Adrenal gland (tissue), 9 donors: ENCODE measurements at regions not wholly inside any gene's neighbourhood (a gene's known extent, or its start where the extent isn't known, plus 50 kb on each side); places are given as distances from the start of the nearest gene placed in this dataset.
A peak's percentile ranks its signal among the peaks of the same experiment; 100 is the strongest.

Experiments used
- DNase-seq, 7 donors: peaks; one replicate each; pipeline ENCODE4 v3.0.0-alpha.2; 2019 to 2020
- H3K27ac ChIP-seq, 5 donors: fragments of 200-600 bp; sonication (generic) in 4 of 5; 1 replicate in 3 of 5; 2 replicates in 2 of 5; pipeline versions ENCODE4 v1.5.1 to v1.8.0; 2016 to 2020; ENCODE audit warnings: mild to moderate bottlenecking in 1 of 5
- H3K27me3 ChIP-seq: fragments of 200-600 bp; 2 replicates; pipeline ENCODE4 v1.8.0; 2021
- H3K36me3 ChIP-seq, 2 donors: fragments of 200-600 bp; replicated peaks in 1 of 2; 1 replicate in 1 of 2; 2 replicates in 1 of 2; pipeline versions ENCODE4 v1.5.1 to v1.8.0; 2018 to 2022
- H3K4me1 ChIP-seq, 2 donors: fragments of 200-600 bp; replicated peaks in 1 of 2; 1 replicate in 1 of 2; 2 replicates in 1 of 2; pipeline versions ENCODE4 v1.5.1 to v1.8.0; 2018 to 2021
- H3K4me3 ChIP-seq, 4 donors: fragments of 200-600 bp; sonication (generic) in 3 of 4; one replicate each; pipeline ENCODE4 v1.5.1; 2016 to 2018
- H3K9me3 ChIP-seq, 3 donors: fragments of 200-600 bp; sonication (generic) in 1 of 3; replicated peaks in 1 of 3; 1 replicate in 2 of 3; 2 replicates in 1 of 3; pipeline versions ENCODE4 v1.5.1 to v1.8.0; 2016 to 2021
- CTCF ChIP-seq, 6 experiments: fragments of 450-650 bp in 4 of 6; fragments of 200-600 bp in 2 of 6; sonication (generic) in 1 of 6; IDR thresholded peaks; 1 replicate in 5 of 6; 2 replicates in 1 of 6; pipeline versions ENCODE4 v1.5.1 to v1.8.0; 2016 to 2021; ENCODE audit warnings: antibody characterized with exemption in 6 of 6, mild to moderate bottlenecking in 2 of 6, moderate library complexity in 1 of 6
- POLR2A ChIP-seq, 2 donors: fragments of 450-650 bp; IDR thresholded peaks; one replicate each; pipeline ENCODE4 v1.6.1; 2017; ENCODE audit warnings: antibody characterized with exemption in 2 of 2, mild to moderate bottlenecking in 2 of 2, moderate library complexity in 1 of 2
- WGBS, 4 donors: extraction: QIAGEN DNeasy Blood & Tissue Kit in 2 of 4; methylation state at CpG; one replicate each; pipeline versions ENCODE4 v1.1.5 to v1.1.7; 2013 to 2017; 5-methylcytosine and 5-hydroxymethylcytosine counted together
- intact Hi-C, 2 donors: fragments of 100-400 bp; cut with DNase I; formaldehyde crosslinking; loops; one replicate each; pipeline versions ENCODE4 v1.14.1 to v1.15.0; 2022 to 2023
- donor health status: healthy with polysubstance abuse.
- donor health status: Bipolar disorder and iron deficiency.
- donor health status: DM: yes; HTN: yes; CAD: no.
- donor health status: DM: no; HTN: no; CAD: no.
- donor health status: DM: no; HTN: no; CAD: no.

DNA sequence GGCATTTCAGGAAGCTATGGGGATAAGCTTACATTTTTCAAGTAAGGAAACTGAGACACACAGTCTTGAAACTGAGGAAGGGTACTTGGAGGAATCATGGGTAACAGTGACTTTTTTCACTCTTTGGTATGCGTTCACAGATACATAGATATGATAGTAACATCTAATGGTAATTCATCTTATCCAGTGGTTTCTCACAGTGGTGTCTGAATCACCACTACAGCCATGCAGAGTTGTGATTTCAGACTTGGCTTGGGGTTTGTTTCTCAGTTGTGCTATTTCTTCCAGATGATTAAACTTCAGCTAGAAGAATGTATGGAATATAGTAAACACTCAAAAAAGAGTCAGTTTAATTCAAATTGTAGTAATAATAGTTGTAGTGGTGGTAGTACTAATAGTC is 239.1 kb upstream of the NUDT12 start:
- 49 to 71% (median 68%) methylated on average over 1 of the region's 1 CpG for WGBS, 4 donors
- H3K27me3 ChIP-seq: no peaks in the 10 kb centered on the region
- no peak overlapping the region for H3K27ac ChIP-seq
- intact Hi-C loops: no loop called here
- H3K4me3 ChIP-seq: no peak overlapping the region
- no peak for DNase-seq
- no peaks in the 10 kb centered on the region for H3K9me3 ChIP-seq
- H3K36me3 ChIP-seq: no peaks in the 10 kb centered on the region
- peaks cover 4 to 12% of the 10 kb centered on the region in 2 donors for H3K4me1 ChIP-seq
- TF ChIP-seq POLR2A (IDR thresholded peaks at IDR 0.05) (no peak), CTCF (IDR thresholded peaks at IDR 0.05) (no peak)

DNA sequence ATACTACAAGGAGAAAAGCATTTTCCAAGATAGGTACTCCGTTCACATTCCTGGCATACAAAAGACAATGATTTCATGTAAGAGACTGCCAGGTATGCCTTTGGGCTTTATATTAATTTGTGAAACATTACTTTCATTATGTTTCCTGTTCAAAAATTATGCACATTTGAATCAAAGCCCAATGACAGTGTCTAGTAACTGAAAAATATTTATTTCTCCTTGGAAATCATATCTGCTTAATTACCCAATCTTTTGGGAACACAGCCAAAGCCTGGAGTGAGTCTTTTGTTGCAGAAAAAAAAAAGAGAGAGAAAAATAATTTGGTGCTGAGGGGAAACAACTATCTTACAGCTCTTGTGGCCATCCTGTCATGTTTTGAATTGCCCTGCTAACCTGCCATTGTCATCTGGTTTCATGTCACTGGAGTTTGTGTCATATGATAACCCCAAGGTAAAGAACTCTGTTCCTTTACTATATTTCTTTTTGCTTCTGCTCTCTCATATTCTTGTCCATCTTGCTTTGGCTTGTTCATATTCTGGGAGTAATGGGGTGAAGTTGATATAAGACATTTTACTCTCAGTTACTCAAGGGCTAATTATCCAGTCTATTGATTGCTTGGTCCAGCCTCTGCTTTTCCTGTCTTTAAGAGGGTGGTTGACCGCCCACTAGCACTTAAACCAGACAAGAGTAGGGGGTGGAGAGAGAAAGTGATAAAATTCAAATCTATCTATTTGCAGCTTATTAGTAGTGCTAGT is 238.3 kb upstream of the NUDT12 start:
- intact Hi-C loops: no loop called here
- Histone ChIP-seq H3K27me3 (no peaks in the 10 kb centered on the region), H3K36me3 (no peaks in the 10 kb centered on the region), H3K4me1 (peaks cover 4 to 12% of the 10 kb centered on the region in 2 donors), H3K4me3 (no peak overlapping the region), H3K9me3 (peaks cover 0 to 5% (median 0%) of the 10 kb centered on the region in 3 donors), H3K27ac (no peak overlapping the region)
- TF ChIP-seq CTCF (IDR thresholded peaks at IDR 0.05) (no peak), POLR2A (IDR thresholded peaks at IDR 0.05) (no peak)
- 49 to 68% (median 49%) methylated on average over 2 of the region's 2 CpGs for whole genome bisulfite sequencing, 4 donors
- peak in 4 of 7 donors; percentile 18 to 41 (median 33) for DNase-seq

DNA sequence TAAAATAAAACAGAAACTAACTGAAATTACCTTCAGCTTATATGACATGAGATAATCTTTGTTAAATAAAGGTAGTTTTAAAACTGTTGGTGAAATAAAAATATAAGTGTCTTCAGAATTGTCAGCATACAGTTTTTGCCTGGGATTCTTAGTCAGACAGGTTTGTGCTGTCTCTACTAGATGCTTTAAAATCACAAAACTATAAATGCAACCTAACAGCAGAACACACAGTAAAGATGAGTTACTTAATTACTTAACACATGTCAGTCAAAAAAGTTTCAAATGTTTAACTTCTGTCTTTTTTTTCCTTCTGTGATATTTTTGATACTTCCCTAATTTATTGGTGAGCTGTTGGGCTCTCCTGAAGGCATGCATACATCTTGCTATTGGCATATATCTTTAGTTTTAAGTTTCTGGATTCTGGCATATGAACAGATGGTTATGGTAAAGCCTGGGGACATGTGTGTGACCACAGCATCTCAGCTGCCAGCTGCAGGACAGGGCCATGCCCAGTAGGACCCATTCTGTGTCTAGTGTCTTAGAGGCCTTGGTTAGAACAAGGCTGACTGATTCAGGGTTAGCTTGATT is 231.1 kb upstream of the NUDT12 start:
- intact Hi-C loops: no loop called here
- Histone ChIP-seq H3K27me3 (no peaks in the 10 kb centered on the region), H3K9me3 (peaks cover 0 to 13% (median 5%) of the 10 kb centered on the region in 3 donors), H3K4me1 (no peaks in the 10 kb centered on the region), H3K36me3 (no peaks in the 10 kb centered on the region), H3K4me3 (no peak overlapping the region), H3K27ac (no peak overlapping the region)
- no peak for DNase-seq
- no peak for TF ChIP-seq POLR2A (IDR thresholded peaks at IDR 0.05)

DNA sequence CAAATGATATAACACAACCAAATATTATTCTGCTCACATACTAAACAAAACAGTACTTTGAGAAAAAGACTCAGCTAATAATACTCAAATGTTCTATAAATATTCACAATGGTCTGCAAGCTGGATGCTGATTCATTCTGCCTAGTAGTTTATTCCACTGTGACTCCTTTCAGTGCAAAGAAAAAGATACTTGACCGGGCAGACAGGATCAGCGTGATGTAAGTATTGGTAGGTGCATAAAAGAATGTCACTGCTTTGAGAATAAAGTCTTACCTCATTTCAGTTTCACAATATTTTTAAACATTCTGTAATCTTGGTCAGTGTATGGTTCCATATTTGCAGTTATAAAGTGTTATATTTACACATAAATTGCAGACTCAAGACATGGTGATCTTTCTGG is 223.0 kb upstream of the NUDT12 start:
- no peak for DNase-seq
- Histone ChIP-seq H3K4me3 (no peak overlapping the region), H3K4me1 (peaks cover 0 to 9% of the 10 kb centered on the region in 2 donors), H3K36me3 (no peaks in the 10 kb centered on the region), H3K27me3 (no peaks in the 10 kb centered on the region), H3K9me3 (no peaks in the 10 kb centered on the region), H3K27ac (no peak overlapping the region)
- intact Hi-C loops: no loop called here
- WGBS, 4 donors: 83 to 96% (median 90%) methylated on average over 2 of the region's 2 CpGs
- TF ChIP-seq POLR2A (IDR thresholded peaks at IDR 0.05): no peak
- no peak for TF ChIP-seq CTCF (IDR thresholded peaks at IDR 0.05)

GRCh38 chr5:103783669-103784068 is 221.1 kb upstream of the NUDT12 start:
- Histone ChIP-seq H3K9me3 (no peaks in the 10 kb centered on the region), H3K36me3 (no peaks in the 10 kb centered on the region), H3K4me3 (no peak overlapping the region), H3K27me3 (no peaks in the 10 kb centered on the region), H3K27ac (no peak overlapping the region), H3K4me1 (peaks cover 0 to 9% of the 10 kb centered on the region in 2 donors)
- TF ChIP-seq POLR2A (IDR thresholded peaks at IDR 0.05) (no peak), CTCF (IDR thresholded peaks at IDR 0.05) (no peak)
- WGBS, 4 donors: 93 to 98% (median 96%) methylated on average over 1 of the region's 1 CpG
- intact Hi-C loops: no loop called here
- DNase-seq: no peak
